ENCODE measurements at regions not wholly inside any gene's neighbourhood (a gene's known extent, or its start where the extent isn't known, plus 50 kb on each side); places are given as distances from the start of the nearest gene placed in this dataset.

DNA sequence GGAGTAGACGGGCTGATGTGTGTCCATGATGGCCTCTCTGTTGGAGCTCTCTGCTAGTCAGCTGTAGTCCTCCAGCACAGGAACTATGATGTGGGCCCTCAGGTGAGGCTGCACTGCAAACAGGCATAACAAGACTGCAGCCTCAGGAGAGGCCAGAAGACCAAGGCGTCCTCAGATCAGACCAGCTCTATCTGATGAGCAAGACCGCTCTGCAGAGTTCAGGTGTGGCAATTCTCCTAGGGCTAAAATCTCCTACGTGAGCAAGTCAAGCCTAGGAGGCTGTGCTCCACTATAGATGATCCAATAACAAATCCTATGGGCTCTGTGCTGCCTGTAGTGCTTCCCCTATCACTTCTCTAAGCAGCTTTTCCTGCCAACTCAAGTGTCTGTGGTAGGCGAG, 633.4 kb upstream of the SYNCRIP start:
- 86 to 87% methylated on average over 4 to 5 of the region's 5 CpGs for WGBS, 2 experiments (ENCODE audit: insufficient coverage in 1 of 2, insufficient read length in 1 of 2)
- Mint-ChIP-seq H3K27ac (no peak overlapping the region), H3K36me3 (ENCODE audit: low read depth) (no peaks in the 10 kb centered on the region), H3K27me3 (ENCODE audit: insufficient read depth) (no peaks in the 10 kb centered on the region), H3K4me1 (no peaks in the 10 kb centered on the region), H3K4me3 (no peak overlapping the region), H3K9me3 (peaks cover 16% of the 10 kb centered on the region)
- Histone ChIP-seq H3K36me3 (ENCODE audit: control insufficient read depth, insufficient read depth, low read length) (no peaks in the 10 kb centered on the region), H3K27ac (ENCODE audit: low read depth, low read length) (no peak overlapping the region), H3K4me3 (ENCODE audit: low read length) (no peak overlapping the region), H3K4me1 (ENCODE audit: control insufficient read depth, insufficient read depth, low read length) (no peaks in the 10 kb centered on the region), H3K9me3 (ENCODE audit: control insufficient read depth, low read length) (no peaks in the 10 kb centered on the region), H3K9ac (ENCODE audit: extremely low read depth, low read length, poor library complexity, severe bottlenecking) (no peak overlapping the region), H3K27me3 (ENCODE audit: control insufficient read depth, insufficient read depth, low read length, poor library complexity, severe bottlenecking) (no peaks in the 10 kb centered on the region)
- TF ChIP-seq, protein P1, sequence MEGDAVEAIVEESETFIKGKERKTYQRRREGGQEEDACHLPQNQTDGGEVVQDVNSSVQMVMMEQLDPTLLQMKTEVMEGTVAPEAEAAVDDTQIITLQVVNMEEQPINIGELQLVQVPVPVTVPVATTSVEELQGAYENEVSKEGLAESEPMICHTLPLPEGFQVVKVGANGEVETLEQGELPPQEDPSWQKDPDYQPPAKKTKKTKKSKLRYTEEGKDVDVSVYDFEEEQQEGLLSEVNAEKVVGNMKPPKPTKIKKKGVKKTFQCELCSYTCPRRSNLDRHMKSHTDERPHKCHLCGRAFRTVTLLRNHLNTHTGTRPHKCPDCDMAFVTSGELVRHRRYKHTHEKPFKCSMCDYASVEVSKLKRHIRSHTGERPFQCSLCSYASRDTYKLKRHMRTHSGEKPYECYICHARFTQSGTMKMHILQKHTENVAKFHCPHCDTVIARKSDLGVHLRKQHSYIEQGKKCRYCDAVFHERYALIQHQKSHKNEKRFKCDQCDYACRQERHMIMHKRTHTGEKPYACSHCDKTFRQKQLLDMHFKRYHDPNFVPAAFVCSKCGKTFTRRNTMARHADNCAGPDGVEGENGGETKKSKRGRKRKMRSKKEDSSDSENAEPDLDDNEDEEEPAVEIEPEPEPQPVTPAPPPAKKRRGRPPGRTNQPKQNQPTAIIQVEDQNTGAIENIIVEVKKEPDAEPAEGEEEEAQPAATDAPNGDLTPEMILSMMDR (conservative IDR thresholded peaks at IDR 0.05): no peak
- DNase-seq: no peak

DNA sequence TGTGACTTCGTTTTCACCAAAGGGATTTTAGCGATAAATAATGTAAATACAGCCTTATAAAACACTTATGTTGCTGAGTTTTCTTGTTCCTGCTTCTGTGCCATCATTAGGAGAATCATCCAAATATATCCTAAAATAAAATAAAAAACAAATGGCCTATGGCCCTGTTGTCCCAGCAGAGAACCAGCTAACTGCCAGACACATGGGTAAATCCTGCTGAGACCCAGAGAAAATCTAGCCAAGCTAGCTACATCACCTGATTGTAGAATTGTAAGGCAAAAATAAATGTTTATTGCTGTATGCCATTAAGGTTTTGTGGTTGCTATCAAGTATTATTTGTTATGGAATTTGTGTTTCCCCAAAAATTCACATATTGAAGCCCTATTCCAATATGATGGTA, 631.2 kb upstream of the SYNCRIP start:
- Histone ChIP-seq H3K36me3 (ENCODE audit: control insufficient read depth, insufficient read depth, low read length) (no peaks in the 10 kb centered on the region), H3K9me3 (ENCODE audit: control insufficient read depth, low read length) (no peaks in the 10 kb centered on the region), H3K27ac (ENCODE audit: low read depth, low read length) (no peak overlapping the region), H3K4me3 (ENCODE audit: low read length) (no peak overlapping the region), H3K4me1 (ENCODE audit: control insufficient read depth, insufficient read depth, low read length) (no peaks in the 10 kb centered on the region), H3K9ac (ENCODE audit: extremely low read depth, low read length, poor library complexity, severe bottlenecking) (no peak overlapping the region), H3K27me3 (ENCODE audit: control insufficient read depth, insufficient read depth, low read length, poor library complexity, severe bottlenecking) (no peaks in the 10 kb centered on the region)
- TF ChIP-seq, protein P1 (conservative IDR thresholded peaks at IDR 0.05): no peak
- no peak overlapping the region for H3K4me3 Mint-ChIP-seq
- DNase-seq: no peak
- H3K9me3 Mint-ChIP-seq: peaks cover 2% of the 10 kb centered on the region
- 92% methylated on average over 2 of the region's 2 CpGs; no CpG with 5 or more reads in 1 of the 2 experiments for WGBS, 2 experiments (ENCODE audit: insufficient coverage in 1 of 2, insufficient read length in 1 of 2)
- H3K27ac Mint-ChIP-seq: no peak overlapping the region
- no peaks in the 10 kb centered on the region for H3K4me1 Mint-ChIP-seq
- H3K27me3 Mint-ChIP-seq (ENCODE audit: insufficient read depth): no peaks in the 10 kb centered on the region
- H3K36me3 Mint-ChIP-seq (ENCODE audit: low read depth): no peaks in the 10 kb centered on the region

DNA sequence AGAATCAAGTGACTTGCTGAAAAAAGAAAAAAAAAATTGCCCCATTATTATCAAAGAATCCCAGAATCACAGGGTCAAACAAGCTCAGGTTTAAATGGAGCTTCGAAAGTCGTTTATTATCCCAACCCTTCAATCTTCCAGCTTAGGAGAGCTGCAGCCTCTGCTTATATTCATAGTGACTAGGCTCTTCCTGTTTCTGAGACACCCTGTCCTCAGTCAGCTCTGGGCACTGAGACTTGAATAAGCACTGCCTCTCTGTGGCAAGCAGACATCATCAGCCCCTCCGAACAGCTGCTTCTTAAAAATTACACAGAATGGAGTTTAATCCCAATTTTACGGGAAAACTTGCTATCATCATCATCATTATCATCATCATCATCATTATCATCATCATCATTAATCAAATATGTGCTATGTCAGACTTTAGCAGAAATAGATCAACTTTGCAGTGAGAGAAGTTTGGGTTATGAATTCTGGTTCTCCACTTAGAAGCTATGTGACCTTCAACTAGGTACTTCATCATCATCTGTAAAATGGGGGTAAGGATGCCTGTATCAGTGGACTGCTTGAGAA, 614.0 kb upstream of the SYNCRIP start:
- peaks cover 4% of the 10 kb centered on the region for H3K4me1 Mint-ChIP-seq
- Histone ChIP-seq H3K9ac (ENCODE audit: extremely low read depth, low read length, poor library complexity, severe bottlenecking) (no peak overlapping the region), H3K9me3 (ENCODE audit: control insufficient read depth, low read length) (no peaks in the 10 kb centered on the region), H3K4me1 (ENCODE audit: control insufficient read depth, insufficient read depth, low read length) (no peaks in the 10 kb centered on the region), H3K27ac (ENCODE audit: low read depth, low read length) (no peak overlapping the region), H3K27me3 (ENCODE audit: control insufficient read depth, insufficient read depth, low read length, poor library complexity, severe bottlenecking) (no peaks in the 10 kb centered on the region), H3K4me3 (ENCODE audit: low read length) (no peak overlapping the region), H3K36me3 (ENCODE audit: control insufficient read depth, insufficient read depth, low read length) (no peaks in the 10 kb centered on the region)
- peaks cover 6% of the 10 kb centered on the region for H3K9me3 Mint-ChIP-seq
- TF ChIP-seq, protein P1 (conservative IDR thresholded peaks at IDR 0.05): no peak
- no peak overlapping the region for H3K4me3 Mint-ChIP-seq
- 58 to 75% methylated on average over 3 to 4 of the region's 4 CpGs for WGBS, 2 experiments (ENCODE audit: insufficient coverage in 1 of 2, insufficient read length in 1 of 2)
- DNase-seq: no peak
- H3K27ac Mint-ChIP-seq: no peak overlapping the region
- peaks cover 21% of the 10 kb centered on the region for H3K27me3 Mint-ChIP-seq (ENCODE audit: insufficient read depth)
- no peaks in the 10 kb centered on the region for H3K36me3 Mint-ChIP-seq (ENCODE audit: low read depth)

All from endodermal cell (in vitro differentiated cells).